ENCODE measurements at regions not wholly inside any gene's neighbourhood (a gene's known extent, or its start where the extent isn't known, plus 50 kb on each side); places are given as distances from the start of the nearest gene placed in this dataset.

GRCh38 chr21:35203093-35203977 lies 154.2 kb upstream of the RUNX1 start:
- Histone ChIP-seq H3K9me3 (ENCODE audit: control insufficient read depth, insufficient read depth, low read depth, low read length) (no peaks in the 10 kb centered on the region), H3K36me3 (ENCODE audit: control insufficient read depth, insufficient read depth, low read length) (no peaks in the 10 kb centered on the region), H3K4me1 (ENCODE audit: control insufficient read depth, insufficient read depth, low read length) (no peaks in the 10 kb centered on the region), H3K27me3 (ENCODE audit: control insufficient read depth, insufficient read depth, low read length) (no peaks in the 10 kb centered on the region), H3K27ac (ENCODE audit: low read length) (no peak overlapping the region), H3K4me3 (ENCODE audit: low read depth in 2 of 2, low read length in 2 of 2) (no peak overlapping the region)
- BruUV-seq (replicated peaks) = no TSS peak
- intact Hi-C loops (cut with micrococcal nuclease; ENCODE audit: unreplicated experiment) = no loop called here
- in situ Hi-C loops (cut with HindIII; ENCODE audit: low pct_unique_long_range_greater_than_20kb, low sequenced_read_pairs) = no loop called here
- DNase-seq (ENCODE audit: low read depth, low spot score) (no peak), ATAC-seq (no peak)
- TF ChIP-seq POLR2AphosphoS5 (IDR thresholded peaks at IDR 0.05; ENCODE audit: low read depth, low read length) = no peak
- TF ChIP-seq REST (IDR thresholded peaks at IDR 0.05; ENCODE audit: insufficient read depth in 1 of 2, low read depth in 2 of 2, low read length in 1 of 2) = no peak
- no peak for TF ChIP-seq CTCF (IDR thresholded peaks at IDR 0.05)
- TF ChIP-seq TCF7L2 (IDR thresholded peaks at IDR 0.05; ENCODE audit: low read depth, low read length) = no peak
- no peak for TF ChIP-seq SIN3A (IDR thresholded peaks at IDR 0.05; ENCODE audit: borderline replicate concordance, insufficient read depth, low read depth, low read length)
- CTCF ChIA-PET = no interaction called here
- POLR2A ChIA-PET = no interaction called here

- no peaks in the 10 kb centered on the region for H3K4me1 ChIP-seq (ENCODE audit: control insufficient read depth, insufficient read depth, low read length)
- BruUV-seq (replicated peaks) = no TSS peak
- no peak overlapping the region for H3K4me3 ChIP-seq (ENCODE audit: low read depth in 2 of 2, low read length in 2 of 2)
- ChIA-PET CTCF (no interaction called here), POLR2A (no interaction called here)
- H3K27ac ChIP-seq (ENCODE audit: low read length) = no peak overlapping the region
- intact Hi-C loops (cut with micrococcal nuclease; ENCODE audit: unreplicated experiment) (no loop called here), in situ Hi-C loops (cut with HindIII; ENCODE audit: low pct_unique_long_range_greater_than_20kb, low sequenced_read_pairs) (no loop called here)
- DNase-seq (ENCODE audit: low read depth, low spot score) (no peak), ATAC-seq (no peak)
- no peaks in the 10 kb centered on the region for H3K27me3 ChIP-seq (ENCODE audit: control insufficient read depth, insufficient read depth, low read length)
- no peaks in the 10 kb centered on the region for H3K36me3 ChIP-seq (ENCODE audit: control insufficient read depth, insufficient read depth, low read length)
- no peak for TF ChIP-seq POLR2AphosphoS5 (IDR thresholded peaks at IDR 0.05; ENCODE audit: low read depth, low read length)
- no peak for TF ChIP-seq CTCF (IDR thresholded peaks at IDR 0.05)
- no peak for TF ChIP-seq REST (IDR thresholded peaks at IDR 0.05; ENCODE audit: insufficient read depth in 1 of 2, low read depth in 2 of 2, low read length in 1 of 2)
- TF ChIP-seq SIN3A (IDR thresholded peaks at IDR 0.05; ENCODE audit: borderline replicate concordance, insufficient read depth, low read depth, low read length) = no peak
- TF ChIP-seq TCF7L2 (IDR thresholded peaks at IDR 0.05; ENCODE audit: low read depth, low read length) = no peak
- no peaks in the 10 kb centered on the region for H3K9me3 ChIP-seq (ENCODE audit: control insufficient read depth, insufficient read depth, low read depth, low read length)
Observed at GRCh38 chr21:35202431-35202830, 153.3 kb upstream of the RUNX1 start.
